ENCODE measurements at regions not wholly inside any gene's neighbourhood (a gene's known extent, or its start where the extent isn't known, plus 50 kb on each side); places are given as distances from the start of the nearest gene placed in this dataset.

DNA sequence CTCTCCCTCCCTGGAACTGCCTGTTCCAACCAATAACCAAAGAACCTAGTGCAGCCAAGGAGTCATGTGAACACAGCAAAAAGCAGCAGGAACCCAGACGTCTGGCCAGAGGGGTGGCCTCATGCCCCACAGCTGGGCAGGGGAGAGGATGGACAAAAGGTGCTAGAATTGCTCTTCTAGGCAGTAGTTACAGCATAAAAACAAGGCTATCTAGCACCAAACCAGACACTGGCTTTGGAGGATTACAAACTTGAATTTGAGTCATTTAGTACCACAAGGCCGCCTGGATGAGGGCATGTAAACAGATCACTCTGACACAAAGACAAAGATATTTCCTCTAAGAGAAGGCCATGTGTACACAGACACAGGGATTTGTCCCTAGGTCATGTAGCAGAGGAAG is 423.3 kb upstream of the MAF start:
- Histone ChIP-seq H3K4me3 (no peak overlapping the region), H3K27me3 (no peaks in the 10 kb centered on the region), H3K27ac (no peak overlapping the region), H3K9me3 (no peaks in the 10 kb centered on the region), H3K36me3 (no peaks in the 10 kb centered on the region), H3K4me1 (no peaks in the 10 kb centered on the region)
- TF ChIP-seq CTCF (IDR thresholded peaks at IDR 0.05), result no peak
- no peak for TF ChIP-seq POLR2A (IDR thresholded peaks at IDR 0.05)
- intact Hi-C loops (cut with DNase I), result no loop called here
- ATAC-seq (peak in 1 of 4 donors; percentile 37), DNase-seq (no peak)
- WGBS (ENCODE audit: insufficient coverage, low coverage, low lambda C conversion rate, missing lambda C conversion rate), result 60% methylated on average over 1 of the region's 2 CpGs

- Histone ChIP-seq H3K4me3 (no peak overlapping the region), H3K9me3 (no peaks in the 10 kb centered on the region), H3K36me3 (no peaks in the 10 kb centered on the region), H3K4me1 (no peaks in the 10 kb centered on the region), H3K27me3 (no peaks in the 10 kb centered on the region), H3K27ac (no peak overlapping the region)
- no peak for TF ChIP-seq POLR2A (IDR thresholded peaks at IDR 0.05)
- no peak for TF ChIP-seq CTCF (IDR thresholded peaks at IDR 0.05)
- ATAC-seq (no peak), DNase-seq (no peak)
- WGBS (ENCODE audit: insufficient coverage, low coverage, low lambda C conversion rate, missing lambda C conversion rate), result 85% methylated on average over 2 of the region's 2 CpGs
- intact Hi-C loops (cut with DNase I), result no loop called here
Observed at GRCh38 chr16:80019395-80019794, 418.9 kb upstream of the MAF start.

GRCh38 chr16:80018466-80018865 is 417.9 kb upstream of the MAF start:
- no peak overlapping the region for H3K4me3 ChIP-seq
- WGBS (ENCODE audit: insufficient coverage, low coverage, low lambda C conversion rate, missing lambda C conversion rate), result 75% methylated on average over 2 of the region's 2 CpGs
- peaks cover 0 to 5% (median 0%) of the 10 kb centered on the region in 4 donors for H3K4me1 ChIP-seq
- no peak overlapping the region for H3K27ac ChIP-seq
- DNase-seq (no peak), ATAC-seq (no peak)
- H3K27me3 ChIP-seq, result no peaks in the 10 kb centered on the region
- no peaks in the 10 kb centered on the region for H3K36me3 ChIP-seq
- intact Hi-C loops (cut with DNase I), result no loop called here
- H3K9me3 ChIP-seq, result no peaks in the 10 kb centered on the region
- no peak for TF ChIP-seq POLR2A (IDR thresholded peaks at IDR 0.05)
- no peak for TF ChIP-seq CTCF (IDR thresholded peaks at IDR 0.05)

DNA sequence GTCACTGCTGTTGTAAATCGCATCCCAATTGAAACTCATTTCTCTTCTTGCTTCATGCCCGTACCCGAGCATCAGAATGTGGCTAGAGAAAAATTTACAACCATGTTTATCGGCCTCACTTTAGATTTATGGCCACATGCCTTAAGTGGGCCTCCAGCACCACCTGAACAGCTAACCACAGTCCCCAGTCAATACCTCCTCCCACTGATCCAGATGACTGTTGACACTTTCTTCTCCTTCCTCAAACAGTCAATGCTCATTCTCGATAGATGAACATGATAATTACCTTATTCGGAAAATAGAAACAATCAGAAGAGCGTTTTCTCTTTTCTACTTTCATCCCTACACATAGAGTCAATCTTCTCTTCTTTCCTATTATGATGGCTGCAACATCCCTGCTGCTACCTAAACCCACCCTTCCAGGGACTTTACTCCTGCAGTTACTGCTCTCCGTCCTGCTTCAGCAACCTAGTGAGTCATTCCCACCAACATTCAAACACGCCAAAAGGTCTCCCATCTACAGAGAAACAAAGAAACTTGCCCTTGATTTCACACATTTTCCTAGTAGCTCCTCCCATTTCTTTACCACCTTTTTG is 416.3 kb upstream of the MAF start:
- intact Hi-C loops (cut with DNase I), result no loop called here
- H3K9me3 ChIP-seq, result no peaks in the 10 kb centered on the region
- no peak overlapping the region for H3K27ac ChIP-seq
- no peaks in the 10 kb centered on the region for H3K36me3 ChIP-seq
- no peak for TF ChIP-seq CTCF (IDR thresholded peaks at IDR 0.05)
- no peak for TF ChIP-seq POLR2A (IDR thresholded peaks at IDR 0.05)
- ATAC-seq (no peak), DNase-seq (no peak)
- WGBS (ENCODE audit: insufficient coverage, low coverage, low lambda C conversion rate, missing lambda C conversion rate), result 74% methylated on average over 8 of the region's 9 CpGs
- peaks cover 0 to 8% (median 0%) of the 10 kb centered on the region in 4 donors for H3K4me1 ChIP-seq
- H3K4me3 ChIP-seq, result no peak overlapping the region
- H3K27me3 ChIP-seq, result no peaks in the 10 kb centered on the region

- 83% methylated on average over 5 of the region's 6 CpGs for WGBS (ENCODE audit: insufficient coverage, low coverage, low lambda C conversion rate, missing lambda C conversion rate)
Observed at GRCh38 chr16:80015566-80015965, 415.0 kb upstream of the MAF start.

More at GRCh38 chr16:80015566-80015965, 415.0 kb upstream of the MAF start:
- no peaks in the 10 kb centered on the region for H3K9me3 ChIP-seq
- H3K4me1 ChIP-seq, result peaks cover 0 to 12% (median 0%) of the 10 kb centered on the region in 4 donors
- no peak overlapping the region for H3K27ac ChIP-seq
- TF ChIP-seq CTCF (IDR thresholded peaks at IDR 0.05) (no peak), POLR2A (IDR thresholded peaks at IDR 0.05) (no peak)
- ATAC-seq (no peak), DNase-seq (no peak)
- intact Hi-C loops (cut with DNase I), result no loop called here
- no peak overlapping the region for H3K4me3 ChIP-seq
- H3K36me3 ChIP-seq, result no peaks in the 10 kb centered on the region
- no peaks in the 10 kb centered on the region for H3K27me3 ChIP-seq

All from right lobe of liver (tissue), 6 donors.